GM18517 (cell line): ENCODE measurements at regions not wholly inside any gene's neighbourhood (a gene's known extent, or its start where the extent isn't known, plus 50 kb on each side); places are given as distances from the start of the nearest gene placed in this dataset.
"Not testable (repeated sequence)": the region's sequence is repeated elsewhere in the genome, so short reads cannot be mapped to it uniquely, and the experiment has no call there.

Experiments
- ATAC-seq: cut with Tn5 transposase; IDR thresholded peaks from one replicate; pipeline ENCODE4 v1.9.1; 2021; ENCODE audit warnings: mild to moderate bottlenecking, moderate library complexity; ENCODE audit not compliant: unreplicated experiment

- no peak for ATAC-seq
Observed at GRCh38 chr12:58009405-58010195, 68.2 kb downstream of the ATP23 start.

- no peak for ATAC-seq
Observed at GRCh38 chr12:58011676-58012075, 70.3 kb downstream of the ATP23 start.

- ATAC-seq, result not testable (repeated sequence)
Observed at GRCh38 chr12:58022379-58023020, 81.1 kb downstream of the ATP23 start.

- ATAC-seq, result no peak
Observed at GRCh38 chr12:58025431-58025830, 84.1 kb downstream of the ATP23 start.

GRCh38 chr12:58026426-58026825 lies 85.1 kb downstream of the ATP23 start:
- no peak for ATAC-seq

GRCh38 chr12:58026897-58027891 lies 85.8 kb downstream of the ATP23 start:
- ATAC-seq, result no peak

GRCh38 chr12:58028294-58028693 lies 86.9 kb downstream of the ATP23 start:
- ATAC-seq, result no peak

GRCh38 chr12:58029260-58029659 lies 87.9 kb downstream of the ATP23 start:
- no peak for ATAC-seq

- ATAC-seq, result no peak
Observed at GRCh38 chr12:58030566-58031279, 89.4 kb downstream of the ATP23 start.

GRCh38 chr12:58032156-58032555 lies 90.8 kb downstream of the ATP23 start:
- ATAC-seq, result no peak

- no peak for ATAC-seq
Observed at GRCh38 chr12:58033831-58034230, 92.5 kb downstream of the ATP23 start.

- ATAC-seq, result no peak
Observed at GRCh38 chr12:58034311-58034710, 92.9 kb downstream of the ATP23 start.

GRCh38 chr12:58034712-58035111 lies 93.3 kb downstream of the ATP23 start:
- ATAC-seq, result no peak

- no peak for ATAC-seq
Observed at GRCh38 chr12:58041441-58041840, 100.1 kb downstream of the ATP23 start.

- no peak for ATAC-seq
Observed at GRCh38 chr12:58044966-58045365, 103.6 kb downstream of the ATP23 start.

GRCh38 chr12:58046271-58046670 lies 104.9 kb downstream of the ATP23 start:
- no peak for ATAC-seq

- no peak for ATAC-seq
Observed at GRCh38 chr12:58051378-58051777, 110.0 kb downstream of the ATP23 start.

GRCh38 chr12:58064666-58065065 lies 123.3 kb downstream of the ATP23 start:
- ATAC-seq, result no peak

- no peak for ATAC-seq
Observed at GRCh38 chr12:58066296-58066695, 124.9 kb downstream of the ATP23 start.

- ATAC-seq, result no peak
Observed at GRCh38 chr12:58067610-58068387, 126.4 kb downstream of the ATP23 start.
